Naive thymus-derived CD8-positive, alpha-beta T cell (primary cell): ENCODE measurements at regions not wholly inside any gene's neighbourhood (a gene's known extent, or its start where the extent isn't known, plus 50 kb on each side); places are given as distances from the start of the nearest gene placed in this dataset.

Source experiments
- ATAC-seq, 2 donors: fragments of 150-1000 bp; cut with Tn5 transposase in 1 of 2; sonication (Bioruptor Pico), chemical (Tn5 transposase) in 1 of 2; 1 replicate in 1 of 2; 2 replicates in 1 of 2; pipeline ENCODE4 v1.10.0; 2021; ENCODE audit warnings: mild to moderate bottlenecking in 2 of 2, moderate library complexity in 2 of 2
- POLR2A ChIA-PET: fragments of 350-600 bp; sonication (Branson Sonifier 250); formaldehyde crosslinking; loops from one replicate; lab custom pipeline; 2021; ENCODE audit warnings: antibody characterized with exemption; lab: Charles Lee
- DNase-seq, 10 donors: peaks; one replicate each; pipeline versions ENCODE4 v3.0.0 to v3.0.0-alpha.2; 2020 to 2022
- H3K27ac Mint-ChIP-seq, 10 donors: one replicate each; pipeline ENCODE4 v1.8.0; 2020 to 2022; ENCODE audit warnings: mild to moderate bottlenecking in 10 of 10, mixed read lengths in 10 of 10, moderate library complexity in 4 of 10, inconsistent platforms in 1 of 10
- H3K27me3 Mint-ChIP-seq, 5 donors: one replicate each; pipeline ENCODE4 v1.8.0; 2021 to 2022; ENCODE audit warnings: mixed read lengths in 5 of 5
- H3K36me3 Mint-ChIP-seq, 3 donors: one replicate each; pipeline ENCODE4 v1.8.0; 2020 to 2022; ENCODE audit warnings: mixed read lengths in 3 of 3, mild to moderate bottlenecking in 2 of 3, inconsistent platforms in 1 of 3
- H3K4me1 Mint-ChIP-seq, 4 donors: one replicate each; pipeline ENCODE4 v1.8.0; 2021 to 2022; ENCODE audit warnings: mixed read lengths in 4 of 4
- H3K4me3 Mint-ChIP-seq, 10 donors: one replicate each; pipeline ENCODE4 v1.8.0; 2020 to 2022; ENCODE audit warnings: mild to moderate bottlenecking in 10 of 10, mixed read lengths in 10 of 10, moderate library complexity in 6 of 10, inconsistent platforms in 1 of 10
- H3K9me3 Mint-ChIP-seq, 9 donors: one replicate each; pipeline ENCODE4 v1.8.0; 2020 to 2022; ENCODE audit warnings: mixed read lengths in 9 of 9, mild to moderate bottlenecking in 3 of 9, inconsistent platforms in 1 of 9, moderate library complexity in 1 of 9

- peaks cover 0 to 7% (median 0%) of the 10 kb centered on the region in 5 donors for H3K27me3 Mint-ChIP-seq
- H3K27ac Mint-ChIP-seq, result no peak overlapping the region
- ATAC-seq (no peak), DNase-seq (no peak)
- no peaks in the 10 kb centered on the region for H3K9me3 Mint-ChIP-seq
- H3K36me3 Mint-ChIP-seq, result no peaks in the 10 kb centered on the region
- no peak overlapping the region for H3K4me3 Mint-ChIP-seq
- no peaks in the 10 kb centered on the region for H3K4me1 Mint-ChIP-seq
- POLR2A ChIA-PET, result no interaction called here
Measured at GRCh38 chr4:155085843-155086530, 122.4 kb upstream of the NPY2R start.

GRCh38 chr4:155094201-155094820 is 114.1 kb upstream of the NPY2R start:
- H3K4me1 Mint-ChIP-seq, result no peaks in the 10 kb centered on the region
- no peak for DNase-seq
- H3K9me3 Mint-ChIP-seq, result peaks cover 0 to 2% (median 0%) of the 10 kb centered on the region in 9 donors
- POLR2A ChIA-PET, result no interaction called here
- H3K27ac Mint-ChIP-seq, result no peak overlapping the region
- H3K4me3 Mint-ChIP-seq, result no peak overlapping the region
- H3K36me3 Mint-ChIP-seq, result no peaks in the 10 kb centered on the region
- no peak for ATAC-seq
- peaks cover 0 to 5% (median 4%) of the 10 kb centered on the region in 5 donors for H3K27me3 Mint-ChIP-seq

GRCh38 chr4:155099231-155099630 is 109.2 kb upstream of the NPY2R start:
- no peaks in the 10 kb centered on the region for H3K4me1 Mint-ChIP-seq
- no peak overlapping the region for H3K27ac Mint-ChIP-seq
- POLR2A ChIA-PET, result no interaction called here
- H3K9me3 Mint-ChIP-seq, result peaks cover 0 to 2% (median 0%) of the 10 kb centered on the region in 9 donors
- no peaks in the 10 kb centered on the region for H3K36me3 Mint-ChIP-seq
- DNase-seq (no peak), ATAC-seq (no peak)
- no peak overlapping the region for H3K4me3 Mint-ChIP-seq
- peaks cover 0 to 2% (median 0%) of the 10 kb centered on the region in 5 donors for H3K27me3 Mint-ChIP-seq

GRCh38 chr4:155106629-155107028 is 101.8 kb upstream of the NPY2R start:
- POLR2A ChIA-PET, result no interaction called here
- peaks cover 0 to 3% (median 0%) of the 10 kb centered on the region in 9 donors for H3K9me3 Mint-ChIP-seq
- no peak for DNase-seq
- H3K4me1 Mint-ChIP-seq, result no peaks in the 10 kb centered on the region
- no peaks in the 10 kb centered on the region for H3K36me3 Mint-ChIP-seq
- H3K27ac Mint-ChIP-seq, result no peak overlapping the region
- H3K4me3 Mint-ChIP-seq, result no peak overlapping the region
- H3K27me3 Mint-ChIP-seq, result peaks cover 0 to 29% (median 8%) of the 10 kb centered on the region in 5 donors
- ATAC-seq, result no peak

- POLR2A ChIA-PET, result no interaction called here
- H3K36me3 Mint-ChIP-seq, result no peaks in the 10 kb centered on the region
- peaks cover 0 to 3% (median 0%) of the 10 kb centered on the region in 9 donors for H3K9me3 Mint-ChIP-seq
- no peak for DNase-seq
- peaks cover 0 to 33% (median 8%) of the 10 kb centered on the region in 5 donors for H3K27me3 Mint-ChIP-seq
- no peak overlapping the region for H3K4me3 Mint-ChIP-seq
- H3K27ac Mint-ChIP-seq, result no peak overlapping the region
- H3K4me1 Mint-ChIP-seq, result no peaks in the 10 kb centered on the region
- no peak for ATAC-seq
Measured at GRCh38 chr4:155107059-155107458, 101.4 kb upstream of the NPY2R start.

GRCh38 chr4:155114790-155115189 is 93.6 kb upstream of the NPY2R start:
- Mint-ChIP-seq H3K9me3 (peaks cover 0 to 5% (median 0%) of the 10 kb centered on the region in 9 donors), H3K4me3 (no peak overlapping the region), H3K4me1 (no peaks in the 10 kb centered on the region), H3K36me3 (no peaks in the 10 kb centered on the region), H3K27me3 (peaks cover 2 to 34% (median 7%) of the 10 kb centered on the region in 5 donors), H3K27ac (no peak overlapping the region)
- no peak for DNase-seq
- ATAC-seq, result no peak
- POLR2A ChIA-PET, result no interaction called here

- no peak overlapping the region for H3K27ac Mint-ChIP-seq
- peaks cover 0 to 5% (median 0%) of the 10 kb centered on the region in 9 donors for H3K9me3 Mint-ChIP-seq
- H3K27me3 Mint-ChIP-seq, result peaks cover 0 to 2% (median 0%) of the 10 kb centered on the region in 5 donors
- H3K4me1 Mint-ChIP-seq, result no peaks in the 10 kb centered on the region
- no peaks in the 10 kb centered on the region for H3K36me3 Mint-ChIP-seq
- DNase-seq, result no peak
- no peak for ATAC-seq
- POLR2A ChIA-PET, result no interaction called here
- H3K4me3 Mint-ChIP-seq, result no peak overlapping the region
Measured at GRCh38 chr4:155119006-155119405, 89.4 kb upstream of the NPY2R start.

GRCh38 chr4:155120536-155120935 is 87.9 kb upstream of the NPY2R start:
- Mint-ChIP-seq H3K9me3 (peaks cover 0 to 6% (median 0%) of the 10 kb centered on the region in 9 donors), H3K4me1 (no peaks in the 10 kb centered on the region), H3K27ac (no peak overlapping the region), H3K4me3 (no peak overlapping the region), H3K36me3 (no peaks in the 10 kb centered on the region), H3K27me3 (peaks cover 0 to 4% (median 2%) of the 10 kb centered on the region in 5 donors)
- POLR2A ChIA-PET, result no interaction called here
- DNase-seq (no peak), ATAC-seq (no peak)

- Mint-ChIP-seq H3K27me3 (peaks cover 0 to 4% (median 3%) of the 10 kb centered on the region in 5 donors), H3K4me3 (no peak overlapping the region), H3K27ac (no peak overlapping the region), H3K4me1 (no peaks in the 10 kb centered on the region), H3K9me3 (peaks cover 0 to 6% (median 0%) of the 10 kb centered on the region in 9 donors), H3K36me3 (no peaks in the 10 kb centered on the region)
- DNase-seq, result no peak
- no peak for ATAC-seq
- POLR2A ChIA-PET, result no interaction called here
Measured at GRCh38 chr4:155122382-155122781, 86.1 kb upstream of the NPY2R start.

GRCh38 chr4:155134136-155134535 is 74.3 kb upstream of the NPY2R start:
- Mint-ChIP-seq H3K4me1 (no peaks in the 10 kb centered on the region), H3K9me3 (peaks cover 0 to 14% (median 2%) of the 10 kb centered on the region in 9 donors), H3K27ac (no peak overlapping the region), H3K4me3 (no peak overlapping the region), H3K27me3 (peaks cover 0 to 5% (median 0%) of the 10 kb centered on the region in 5 donors), H3K36me3 (no peaks in the 10 kb centered on the region)
- ATAC-seq (no peak), DNase-seq (no peak)
- POLR2A ChIA-PET, result no interaction called here

GRCh38 chr4:155140889-155141288 is 67.5 kb upstream of the NPY2R start:
- H3K27ac Mint-ChIP-seq, result no peak overlapping the region
- ATAC-seq (no peak), DNase-seq (no peak)
- peaks cover 0 to 2% (median 0%) of the 10 kb centered on the region in 9 donors for H3K9me3 Mint-ChIP-seq
- no peak overlapping the region for H3K4me3 Mint-ChIP-seq
- peaks cover 0 to 10% (median 0%) of the 10 kb centered on the region in 5 donors for H3K27me3 Mint-ChIP-seq
- H3K36me3 Mint-ChIP-seq, result no peaks in the 10 kb centered on the region
- H3K4me1 Mint-ChIP-seq, result no peaks in the 10 kb centered on the region
- POLR2A ChIA-PET, result no interaction called here

GRCh38 chr4:155143512-155143911 is 64.9 kb upstream of the NPY2R start:
- POLR2A ChIA-PET, result no interaction called here
- Mint-ChIP-seq H3K9me3 (peaks cover 0 to 2% (median 0%) of the 10 kb centered on the region in 9 donors), H3K36me3 (no peaks in the 10 kb centered on the region), H3K27me3 (peaks cover 0 to 10% (median 0%) of the 10 kb centered on the region in 5 donors), H3K4me1 (no peaks in the 10 kb centered on the region), H3K4me3 (no peak overlapping the region), H3K27ac (no peak overlapping the region)
- DNase-seq (no peak), ATAC-seq (no peak)
